Fibroblast of lung (primary cell): ENCODE measurements at regions not wholly inside any gene's neighbourhood (a gene's known extent, or its start where the extent isn't known, plus 50 kb on each side); places are given as distances from the start of the nearest gene placed in this dataset.

ENCODE experiments used
- DNase-seq, 2 donors: peaks; one replicate each; pipeline versions ENCODE4 v3.0.0 to v3.0.0-alpha.2; 2010; ENCODE audit warnings: low read depth in 2 of 2
- H2AFZ ChIP-seq: 2 replicates; pipeline ENCODE4 v1.5.1; 2012; ENCODE audit warnings: low read length, control low read depth, inconsistent platforms
- H3K27ac ChIP-seq: 2 replicates; pipeline ENCODE4 v1.5.1; 2011; ENCODE audit warnings: low read length, control low read depth; ENCODE audit not compliant: insufficient read depth
- H3K27me3 ChIP-seq: 2 replicates; pipeline ENCODE4 v1.5.1; 2011; ENCODE audit warnings: mild to moderate bottlenecking, low read length; ENCODE audit not compliant: control insufficient read depth, insufficient read depth
- H3K36me3 ChIP-seq: 2 replicates; pipeline ENCODE4 v1.5.1; 2011; ENCODE audit warnings: low read length; ENCODE audit not compliant: control insufficient read depth, insufficient read depth
- H3K4me1 ChIP-seq: 2 replicates; pipeline ENCODE4 v1.5.1; 2011; ENCODE audit warnings: low read length; ENCODE audit not compliant: control insufficient read depth, insufficient read depth; ENCODE audit errors: extremely low read depth
- H3K4me2 ChIP-seq: 2 replicates; pipeline ENCODE4 v1.5.1; 2011; ENCODE audit warnings: low read length, control low read depth; ENCODE audit not compliant: insufficient read depth; ENCODE audit errors: extremely low read depth
- H3K4me3 ChIP-seq, 4 experiments: fragments of 200-600 bp in 1 of 4; sonication (generic) in 1 of 4; replicated peaks in 1 of 4; 2 replicates each; pipeline ENCODE4 v1.5.1; 2011 to 2016; ENCODE audit warnings: low read length in 4 of 4, low read depth in 3 of 4, mild to moderate bottlenecking in 3 of 4, control low read depth in 2 of 4, inconsistent platforms in 1 of 4, mixed read lengths in 1 of 4; ENCODE audit not compliant: insufficient read depth in 1 of 4; ENCODE audit errors: control extremely low read depth in 1 of 4
- H3K79me2 ChIP-seq: 2 replicates; pipeline ENCODE4 v1.5.1; 2012; ENCODE audit warnings: mild to moderate bottlenecking, low read length, inconsistent platforms; ENCODE audit not compliant: control insufficient read depth, insufficient read depth
- H3K9ac ChIP-seq: 2 replicates; pipeline ENCODE4 v1.5.1; 2011; ENCODE audit warnings: mild to moderate bottlenecking, low read length, control low read depth; ENCODE audit not compliant: insufficient read depth
- H3K9me3 ChIP-seq: 2 replicates; pipeline ENCODE4 v1.5.1; 2012; ENCODE audit warnings: low read depth, low read length; ENCODE audit not compliant: control insufficient read depth, insufficient read depth
- H4K20me1 ChIP-seq: 2 replicates; pipeline ENCODE4 v1.5.1; 2011; ENCODE audit warnings: low read length; ENCODE audit not compliant: control insufficient read depth, insufficient read depth; ENCODE audit errors: extremely low read depth
- EZH2 ChIP-seq: IDR thresholded peaks from 2 replicates; pipeline ENCODE4 v1.5.1; 2012; ENCODE audit warnings: low read length, control low read depth, mild to moderate bottlenecking; ENCODE audit errors: missing control alignments
- TF ChIP-seq, protein P1 (sequence below), 2 donors: IDR thresholded peaks in 1 of 2; conservative IDR thresholded peaks in 1 of 2; 1 replicate in 1 of 2; 2 replicates in 1 of 2; pipeline ENCODE4 v1.5.1; 2011 to 2012; ENCODE audit warnings: low read length in 2 of 2, control low read depth in 1 of 2, inconsistent platforms in 1 of 2, low read depth in 1 of 2, mild to moderate bottlenecking in 1 of 2

DNA sequence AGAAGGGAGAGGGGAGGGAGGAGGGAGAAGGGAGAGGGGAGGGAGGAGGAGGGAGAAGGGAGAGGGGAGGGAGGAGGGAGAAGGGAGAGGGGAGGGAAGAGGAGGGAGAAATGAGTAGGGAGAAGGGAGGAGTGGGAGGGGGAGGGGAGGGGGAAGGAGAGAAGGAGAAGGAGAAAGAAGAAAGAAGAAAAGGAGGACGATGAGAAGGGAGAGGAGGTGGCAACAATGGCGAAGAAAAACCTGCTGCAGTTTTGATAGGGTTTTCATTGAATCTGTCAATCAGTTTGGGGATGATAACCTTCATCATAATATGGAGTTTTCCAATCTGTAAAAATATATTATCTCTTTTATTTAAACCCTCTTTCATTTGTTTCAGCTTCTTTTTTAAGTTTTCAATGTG, 185.2 kb downstream of the ADAM29 start:
- H3K9ac ChIP-seq: no peak overlapping the region
- H3K79me2 ChIP-seq: no peaks in the 10 kb centered on the region
- no peak for TF ChIP-seq EZH2
- TF ChIP-seq, protein P1, sequence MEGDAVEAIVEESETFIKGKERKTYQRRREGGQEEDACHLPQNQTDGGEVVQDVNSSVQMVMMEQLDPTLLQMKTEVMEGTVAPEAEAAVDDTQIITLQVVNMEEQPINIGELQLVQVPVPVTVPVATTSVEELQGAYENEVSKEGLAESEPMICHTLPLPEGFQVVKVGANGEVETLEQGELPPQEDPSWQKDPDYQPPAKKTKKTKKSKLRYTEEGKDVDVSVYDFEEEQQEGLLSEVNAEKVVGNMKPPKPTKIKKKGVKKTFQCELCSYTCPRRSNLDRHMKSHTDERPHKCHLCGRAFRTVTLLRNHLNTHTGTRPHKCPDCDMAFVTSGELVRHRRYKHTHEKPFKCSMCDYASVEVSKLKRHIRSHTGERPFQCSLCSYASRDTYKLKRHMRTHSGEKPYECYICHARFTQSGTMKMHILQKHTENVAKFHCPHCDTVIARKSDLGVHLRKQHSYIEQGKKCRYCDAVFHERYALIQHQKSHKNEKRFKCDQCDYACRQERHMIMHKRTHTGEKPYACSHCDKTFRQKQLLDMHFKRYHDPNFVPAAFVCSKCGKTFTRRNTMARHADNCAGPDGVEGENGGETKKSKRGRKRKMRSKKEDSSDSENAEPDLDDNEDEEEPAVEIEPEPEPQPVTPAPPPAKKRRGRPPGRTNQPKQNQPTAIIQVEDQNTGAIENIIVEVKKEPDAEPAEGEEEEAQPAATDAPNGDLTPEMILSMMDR (conservative IDR thresholded peaks at IDR 0.05 in 1 of 2, IDR thresholded peaks at IDR 0.05 in 1 of 2; ENCODE audit: low read depth in 1 of 2, low read length in 2 of 2): no peak
- no peaks in the 10 kb centered on the region for H4K20me1 ChIP-seq
- H2AFZ ChIP-seq: no peak overlapping the region
- H3K27me3 ChIP-seq: no peaks in the 10 kb centered on the region
- H3K27ac ChIP-seq: no peak overlapping the region
- no peaks in the 10 kb centered on the region for H3K36me3 ChIP-seq
- H3K9me3 ChIP-seq: no peaks in the 10 kb centered on the region
- H3K4me2 ChIP-seq: no peak overlapping the region
- no peak for DNase-seq
- no peaks in the 10 kb centered on the region for H3K4me1 ChIP-seq
- H3K4me3 ChIP-seq: no peak overlapping the region

DNA sequence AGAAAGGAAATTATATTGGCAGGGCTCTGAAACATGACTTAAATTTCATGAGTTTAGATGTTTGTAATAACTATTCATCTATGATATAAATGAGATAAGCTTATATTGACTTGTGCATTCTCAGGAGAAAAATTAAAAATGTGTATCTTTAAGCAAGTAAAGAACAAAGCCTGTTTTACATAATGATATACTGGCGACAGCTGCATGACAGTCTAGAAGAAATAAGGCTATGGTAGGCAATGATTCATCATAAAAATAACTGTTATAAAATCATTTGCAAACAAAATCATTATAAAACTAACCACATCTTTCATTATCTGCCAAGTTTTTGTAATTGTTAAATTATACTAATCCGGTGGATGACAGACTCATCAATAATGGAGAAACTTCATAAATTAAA, 188.1 kb downstream of the ADAM29 start:
- H3K36me3 ChIP-seq: no peaks in the 10 kb centered on the region
- H3K9ac ChIP-seq: no peak overlapping the region
- no peak overlapping the region for H2AFZ ChIP-seq
- TF ChIP-seq, protein P1 (conservative IDR thresholded peaks at IDR 0.05 in 1 of 2, IDR thresholded peaks at IDR 0.05 in 1 of 2; ENCODE audit: low read depth in 1 of 2, low read length in 2 of 2): no peak
- no peak for TF ChIP-seq EZH2
- H3K4me3 ChIP-seq: no peak overlapping the region
- H3K79me2 ChIP-seq: no peaks in the 10 kb centered on the region
- no peaks in the 10 kb centered on the region for H3K9me3 ChIP-seq
- DNase-seq: no peak
- no peak overlapping the region for H3K4me2 ChIP-seq
- H3K27me3 ChIP-seq: no peaks in the 10 kb centered on the region
- H3K27ac ChIP-seq: no peak overlapping the region
- no peaks in the 10 kb centered on the region for H4K20me1 ChIP-seq
- no peaks in the 10 kb centered on the region for H3K4me1 ChIP-seq

DNA sequence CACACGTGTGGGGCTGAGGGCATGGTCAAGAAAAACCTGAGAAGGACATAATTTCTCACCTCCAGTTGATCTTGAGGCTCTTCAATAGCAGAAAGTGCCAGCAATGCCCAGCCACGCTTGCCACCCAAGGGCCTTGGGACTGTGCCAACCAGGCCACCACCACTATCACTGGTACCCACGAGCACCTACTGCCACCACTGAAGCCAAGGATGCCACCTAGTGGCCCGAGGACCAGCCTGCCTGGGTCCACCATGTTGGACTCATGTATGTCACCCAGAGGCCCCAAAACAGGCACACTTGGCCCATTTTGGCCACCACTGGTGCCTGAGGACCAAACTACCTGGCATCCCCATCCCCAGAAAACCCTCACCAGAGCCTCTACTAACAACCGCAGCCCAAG, 191.8 kb downstream of the ADAM29 start:
- Histone ChIP-seq H2AFZ (no peak overlapping the region), H3K4me1 (no peaks in the 10 kb centered on the region), H3K4me2 (no peak overlapping the region), H3K79me2 (no peaks in the 10 kb centered on the region), H3K9ac (no peak overlapping the region), H3K36me3 (no peaks in the 10 kb centered on the region), H3K9me3 (no peaks in the 10 kb centered on the region), H3K27me3 (no peaks in the 10 kb centered on the region), H4K20me1 (no peaks in the 10 kb centered on the region), H3K27ac (no peak overlapping the region), H3K4me3 (no peak overlapping the region)
- TF ChIP-seq, protein P1 (conservative IDR thresholded peaks at IDR 0.05 in 1 of 2, IDR thresholded peaks at IDR 0.05 in 1 of 2; ENCODE audit: low read depth in 1 of 2, low read length in 2 of 2): no peak
- no peak for TF ChIP-seq EZH2
- DNase-seq: no peak
